Breast epithelium (tissue), 4 donors: ENCODE measurements at regions not wholly inside any gene's neighbourhood (a gene's known extent, or its start where the extent isn't known, plus 50 kb on each side); places are given as distances from the start of the nearest gene placed in this dataset.
A peak's percentile ranks its signal among the peaks of the same experiment; 100 is the strongest.

ENCODE experiments used
- DNase-seq, 2 donors: peaks; one replicate each; pipeline ENCODE4 v3.0.0-alpha.2; 2019; ENCODE audit warnings: low spot score in 2 of 2
- H3K27ac ChIP-seq, 2 donors: fragments of 200-600 bp; sonication (generic) in 1 of 2; one replicate each; pipeline ENCODE4 v1.5.1; 2016 to 2019; ENCODE audit warnings: mild to moderate bottlenecking in 1 of 2
- H3K27me3 ChIP-seq, 2 donors: fragments of 200-600 bp; sonication (generic) in 1 of 2; one replicate each; pipeline versions ENCODE4 v1.5.1 to v1.6.0; 2017 to 2019; ENCODE audit warnings: control low read depth in 1 of 2, mild to moderate bottlenecking in 1 of 2
- H3K36me3 ChIP-seq: fragments of 200-600 bp; one replicate; pipeline ENCODE4 v1.5.1; 2019
- H3K4me1 ChIP-seq, 2 donors: fragments of 200-600 bp; sonication (generic); one replicate each; pipeline ENCODE4 v1.5.1; 2016 to 2019; ENCODE audit warnings: control low read depth in 1 of 2
- H3K4me3 ChIP-seq, 3 donors: fragments of 200-600 bp; sonication (generic); 1 replicate in 2 of 3; 2 replicates in 1 of 3; pipeline ENCODE4 v1.5.1; 2016 to 2019; ENCODE audit warnings: mild to moderate bottlenecking in 3 of 3, moderate library complexity in 2 of 3
- H3K9me3 ChIP-seq, 2 donors: fragments of 200-600 bp; sonication (generic) in 1 of 2; one replicate each; pipeline ENCODE4 v1.5.1; 2016 to 2019; ENCODE audit warnings: control low read depth in 1 of 2
- CTCF ChIP-seq, 3 donors: fragments of 450-650 bp; IDR thresholded peaks; one replicate each; pipeline ENCODE4 v1.5.1; 2016 to 2017; ENCODE audit warnings: antibody characterized with exemption in 3 of 3, mild to moderate bottlenecking in 3 of 3, moderate library complexity in 3 of 3
- POLR2A ChIP-seq: fragments of 450-650 bp; IDR thresholded peaks from one replicate; pipeline ENCODE4 v1.6.1; 2016; ENCODE audit warnings: antibody characterized with exemption, mild to moderate bottlenecking, moderate library complexity
- POLR2AphosphoS5 ChIP-seq, 3 donors: sonication (generic); formaldehyde crosslinking; IDR thresholded peaks; one replicate each; pipeline ENCODE4 v1.6.1; 2017; ENCODE audit warnings: antibody characterized with exemption in 3 of 3
- intact Hi-C: fragments of 100-400 bp; cut with DNase I; formaldehyde crosslinking; loops from one replicate; pipeline ENCODE4 v1.15.1; 2023; ENCODE audit warnings: low total_unique reads

GRCh38 chr18:55123361-55123760 is 164.1 kb upstream of the CCDC68 start:
- Histone ChIP-seq H3K36me3 (no peaks in the 10 kb centered on the region), H3K9me3 (no peaks in the 10 kb centered on the region), H3K27me3 (no peaks in the 10 kb centered on the region), H3K4me1 (no peaks in the 10 kb centered on the region), H3K27ac (no peak overlapping the region), H3K4me3 (no peak overlapping the region)
- DNase-seq, result no peak
- intact Hi-C loops, result no loop called here
- no peak for TF ChIP-seq POLR2AphosphoS5 (IDR thresholded peaks at IDR 0.05)
- TF ChIP-seq CTCF (IDR thresholded peaks at IDR 0.05), result no peak

- no peaks in the 10 kb centered on the region for H3K27me3 ChIP-seq
- intact Hi-C loops, result no loop called here
Observed at GRCh38 chr18:55121397-55122170, 162.3 kb upstream of the CCDC68 start.

DNA sequence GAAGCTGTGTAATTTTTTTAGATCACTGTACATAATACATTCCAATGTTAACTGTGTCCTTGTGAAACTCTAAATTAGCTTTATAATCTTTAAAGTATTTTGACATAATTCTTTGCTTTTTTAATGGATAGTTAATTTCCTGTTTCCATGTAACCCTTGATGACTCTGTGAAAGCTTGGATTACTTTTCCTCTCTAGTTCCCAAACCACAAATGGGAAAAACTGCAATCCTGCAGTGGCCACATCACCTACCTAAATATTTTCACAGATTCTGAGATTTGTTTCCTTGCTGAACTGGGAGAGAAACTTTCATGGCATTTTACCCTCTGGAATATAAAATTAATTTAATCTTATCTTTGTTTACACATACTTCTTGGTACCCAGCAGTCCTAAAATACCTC is 161.6 kb upstream of the CCDC68 start:
- no peak for DNase-seq

More at GRCh38 chr18:55121397-55122170, 162.3 kb upstream of the CCDC68 start:
- Histone ChIP-seq H3K4me3 (no peak overlapping the region), H3K36me3 (no peaks in the 10 kb centered on the region), H3K4me1 (no peaks in the 10 kb centered on the region), H3K9me3 (no peaks in the 10 kb centered on the region), H3K27ac (no peak overlapping the region)
- no peak for DNase-seq
- TF ChIP-seq CTCF (IDR thresholded peaks at IDR 0.05) (no peak), POLR2AphosphoS5 (IDR thresholded peaks at IDR 0.05) (no peak), POLR2A (no peak)

GRCh38 chr18:55119434-55119833 is 160.2 kb upstream of the CCDC68 start:
- Histone ChIP-seq H3K4me1 (no peaks in the 10 kb centered on the region), H3K4me3 (no peak overlapping the region), H3K36me3 (no peaks in the 10 kb centered on the region), H3K27ac (no peak overlapping the region), H3K27me3 (no peaks in the 10 kb centered on the region), H3K9me3 (no peaks in the 10 kb centered on the region)
- TF ChIP-seq CTCF (IDR thresholded peaks at IDR 0.05) (no peak), POLR2AphosphoS5 (IDR thresholded peaks at IDR 0.05) (no peak), POLR2A (no peak)
- intact Hi-C loops, result no loop called here
- no peak for DNase-seq

More for the DNA sequence above, 161.6 kb upstream of the CCDC68 start:
- Histone ChIP-seq H3K4me1 (no peaks in the 10 kb centered on the region), H3K27me3 (no peaks in the 10 kb centered on the region), H3K4me3 (no peak overlapping the region), H3K36me3 (no peaks in the 10 kb centered on the region), H3K27ac (no peak overlapping the region), H3K9me3 (no peaks in the 10 kb centered on the region)
- TF ChIP-seq CTCF (IDR thresholded peaks at IDR 0.05) (no peak), POLR2A (no peak), POLR2AphosphoS5 (IDR thresholded peaks at IDR 0.05) (no peak)
- intact Hi-C loops, result no loop called here

DNA sequence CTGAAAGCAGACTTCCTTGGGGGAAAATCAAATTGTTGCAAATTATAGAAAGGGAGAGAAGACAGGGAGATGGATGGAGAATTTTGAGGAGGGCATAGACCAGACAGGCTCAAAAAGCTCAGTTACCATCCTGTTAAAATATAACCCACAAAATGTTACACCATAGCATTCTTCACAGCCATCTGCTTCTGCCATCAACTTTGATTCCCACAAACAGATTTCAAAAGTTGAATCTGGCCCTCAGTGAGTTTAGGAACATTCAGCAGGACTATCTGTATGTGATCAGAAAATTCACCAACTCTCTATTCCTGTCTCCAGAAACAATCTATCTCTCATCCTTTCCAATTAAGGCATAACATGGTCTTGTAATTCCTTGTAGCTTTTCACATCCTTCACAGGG is 159.8 kb upstream of the CCDC68 start:
- no peak for DNase-seq
- no peaks in the 10 kb centered on the region for H3K36me3 ChIP-seq
- H3K27me3 ChIP-seq, result no peaks in the 10 kb centered on the region
- H3K4me3 ChIP-seq, result no peak overlapping the region
- H3K27ac ChIP-seq, result peak overlapping the region in 1 of 2 donors; percentile 2
- intact Hi-C loops, result no loop called here
- H3K4me1 ChIP-seq, result no peaks in the 10 kb centered on the region
- H3K9me3 ChIP-seq, result no peaks in the 10 kb centered on the region
- TF ChIP-seq POLR2A, result no peak
- no peak for TF ChIP-seq POLR2AphosphoS5 (IDR thresholded peaks at IDR 0.05)
- no peak for TF ChIP-seq CTCF (IDR thresholded peaks at IDR 0.05)
